ENCODE measurements at regions not wholly inside any gene's neighbourhood (a gene's known extent, or its start where the extent isn't known, plus 50 kb on each side); places are given as distances from the start of the nearest gene placed in this dataset.

- ATAC-seq, result no peak
Measured at GRCh38 chr2:15766911-15767597, 173.3 kb upstream of the MYCN start.

DNA sequence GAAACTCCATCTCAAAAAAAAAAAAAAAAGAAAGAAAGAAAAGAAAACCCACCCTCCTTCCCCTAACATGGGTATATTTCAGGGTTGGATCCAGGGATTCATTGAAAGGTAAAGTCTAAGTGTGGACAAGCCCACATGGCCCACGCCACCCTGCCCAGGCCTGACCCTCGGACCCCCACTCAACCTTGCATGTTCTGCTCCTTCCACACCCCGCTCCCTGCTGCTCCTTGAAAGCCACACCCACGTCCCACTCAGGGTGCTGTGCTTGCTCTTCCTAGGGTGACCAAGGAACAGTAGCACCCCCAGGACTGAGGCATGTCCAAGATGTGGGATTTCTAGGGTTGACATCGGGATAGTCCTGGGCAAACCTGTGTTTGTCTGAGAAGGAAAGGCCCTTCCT is 172.7 kb upstream of the MYCN start:
- TF ChIP-seq, protein P1, sequence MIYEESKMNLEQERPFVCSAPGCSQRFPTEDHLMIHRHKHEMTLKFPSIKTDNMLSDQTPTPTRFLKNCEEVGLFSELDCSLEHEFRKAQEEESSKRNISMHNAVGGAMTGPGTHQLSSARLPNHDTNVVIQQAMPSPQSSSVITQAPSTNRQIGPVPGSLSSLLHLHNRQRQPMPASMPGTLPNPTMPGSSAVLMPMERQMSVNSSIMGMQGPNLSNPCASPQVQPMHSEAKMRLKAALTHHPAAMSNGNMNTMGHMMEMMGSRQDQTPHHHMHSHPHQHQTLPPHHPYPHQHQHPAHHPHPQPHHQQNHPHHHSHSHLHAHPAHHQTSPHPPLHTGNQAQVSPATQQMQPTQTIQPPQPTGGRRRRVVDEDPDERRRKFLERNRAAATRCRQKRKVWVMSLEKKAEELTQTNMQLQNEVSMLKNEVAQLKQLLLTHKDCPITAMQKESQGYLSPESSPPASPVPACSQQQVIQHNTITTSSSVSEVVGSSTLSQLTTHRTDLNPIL (CRISPR knock-in tag; IDR thresholded peaks at IDR 0.05; ENCODE audit: low read depth), result no peak
- TF ChIP-seq BACH2 (CRISPR knock-in tag; IDR thresholded peaks at IDR 0.05; ENCODE audit: borderline replicate concordance), result no peak
- no peak for TF ChIP-seq ZNF70 (CRISPR knock-in tag; IDR thresholded peaks at IDR 0.05)
- TF ChIP-seq TSHZ2 (CRISPR knock-in tag; IDR thresholded peaks at IDR 0.05), result no peak
- no peak for TF ChIP-seq CSDC2 (CRISPR knock-in tag; IDR thresholded peaks at IDR 0.05)
- TF ChIP-seq ZFP30 (CRISPR knock-in tag; IDR thresholded peaks at IDR 0.05), result no peak
- TF ChIP-seq ESRRG (CRISPR knock-in tag; IDR thresholded peaks at IDR 0.05), result no peak
- TF ChIP-seq PPARA (CRISPR knock-in tag; IDR thresholded peaks at IDR 0.05; ENCODE audit: borderline replicate concordance), result no peak
- TF ChIP-seq, protein P2, sequence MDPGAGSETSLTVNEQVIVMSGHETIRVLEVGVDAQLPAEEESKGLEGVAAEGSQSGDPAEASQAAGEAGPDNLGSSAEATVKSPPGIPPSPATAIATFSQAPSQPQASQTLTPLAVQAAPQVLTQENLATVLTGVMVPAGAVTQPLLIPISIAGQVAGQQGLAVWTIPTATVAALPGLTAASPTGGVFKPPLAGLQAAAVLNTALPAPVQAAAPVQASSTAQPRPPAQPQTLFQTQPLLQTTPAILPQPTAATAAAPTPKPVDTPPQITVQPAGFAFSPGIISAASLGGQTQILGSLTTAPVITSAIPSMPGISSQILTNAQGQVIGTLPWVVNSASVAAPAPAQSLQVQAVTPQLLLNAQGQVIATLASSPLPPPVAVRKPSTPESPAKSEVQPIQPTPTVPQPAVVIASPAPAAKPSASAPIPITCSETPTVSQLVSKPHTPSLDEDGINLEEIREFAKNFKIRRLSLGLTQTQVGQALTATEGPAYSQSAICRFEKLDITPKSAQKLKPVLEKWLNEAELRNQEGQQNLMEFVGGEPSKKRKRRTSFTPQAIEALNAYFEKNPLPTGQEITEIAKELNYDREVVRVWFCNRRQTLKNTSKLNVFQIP (CRISPR knock-in tag; IDR thresholded peaks at IDR 0.05; ENCODE audit: borderline replicate concordance, low read depth), result no peak
- TF ChIP-seq ZNF8 (CRISPR knock-in tag; IDR thresholded peaks at IDR 0.05), result no peak
- no peak for TF ChIP-seq OSR1 (CRISPR knock-in tag; IDR thresholded peaks at IDR 0.05)
- TF ChIP-seq ISL1 (CRISPR knock-in tag; IDR thresholded peaks at IDR 0.05), result no peak
- ATAC-seq, result no peak

More at GRCh38 chr2:15766911-15767597, 173.3 kb upstream of the MYCN start:
- TF ChIP-seq CSDC2 (CRISPR knock-in tag; IDR thresholded peaks at IDR 0.05) (no peak), ZNF70 (CRISPR knock-in tag; IDR thresholded peaks at IDR 0.05) (no peak), RARB (CRISPR knock-in tag; IDR thresholded peaks at IDR 0.05) (no peak), ZNF565 (CRISPR knock-in tag; conservative IDR thresholded peaks at IDR 0.05; ENCODE audit: low read depth) (no peak), ARNTL (CRISPR knock-in tag; IDR thresholded peaks at IDR 0.05; ENCODE audit: borderline replicate concordance, low read depth) (no peak), TSHZ2 (CRISPR knock-in tag; IDR thresholded peaks at IDR 0.05) (no peak), ZFP3 (CRISPR knock-in tag; IDR thresholded peaks at IDR 0.05) (no peak)

DNA sequence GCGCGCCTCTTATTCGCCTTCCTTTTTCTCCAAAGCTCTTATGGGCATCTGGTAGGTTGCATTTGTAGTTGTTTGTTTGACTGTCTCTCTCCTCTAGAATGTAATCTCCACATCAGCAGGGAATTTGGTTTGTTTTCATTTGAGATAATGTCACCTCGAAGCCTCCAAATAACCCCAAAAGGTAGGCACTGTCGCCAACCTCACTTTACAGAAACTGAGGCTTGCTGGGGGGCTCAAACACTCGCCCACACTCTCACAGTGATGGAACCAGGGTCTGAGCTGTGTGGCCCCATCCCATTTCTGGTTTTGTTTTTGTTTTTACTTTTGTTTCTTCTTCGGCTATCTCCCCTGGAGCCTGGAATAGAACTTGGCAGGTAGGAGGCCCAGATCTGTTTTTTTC is 172.2 kb upstream of the MYCN start:
- no peak for ATAC-seq
- no peak for TF ChIP-seq PATZ1 (CRISPR knock-in tag; IDR thresholded peaks at IDR 0.05; ENCODE audit: borderline replicate concordance)
- no peak for TF ChIP-seq ISL1 (CRISPR knock-in tag; IDR thresholded peaks at IDR 0.05)
- TF ChIP-seq ZC3H10 (CRISPR knock-in tag; IDR thresholded peaks at IDR 0.05), result no peak
- no peak for TF ChIP-seq GLIS3 (CRISPR knock-in tag; IDR thresholded peaks at IDR 0.05)
- no peak for TF ChIP-seq PPARA (CRISPR knock-in tag; IDR thresholded peaks at IDR 0.05; ENCODE audit: borderline replicate concordance)
- TF ChIP-seq TCF4 (CRISPR knock-in tag; IDR thresholded peaks at IDR 0.05; ENCODE audit: borderline replicate concordance), result no peak
- TF ChIP-seq ZNF565 (CRISPR knock-in tag; conservative IDR thresholded peaks at IDR 0.05; ENCODE audit: low read depth), result no peak
- no peak for TF ChIP-seq TSHZ2 (CRISPR knock-in tag; IDR thresholded peaks at IDR 0.05)
- TF ChIP-seq RARB (CRISPR knock-in tag; IDR thresholded peaks at IDR 0.05), result no peak
- TF ChIP-seq, protein P1 (CRISPR knock-in tag; IDR thresholded peaks at IDR 0.05; ENCODE audit: low read depth), result no peak
- no peak for TF ChIP-seq BACH2 (CRISPR knock-in tag; IDR thresholded peaks at IDR 0.05; ENCODE audit: borderline replicate concordance)
